Transverse colon (tissue), 4 donors: ENCODE measurements at regions not wholly inside any gene's neighbourhood (a gene's known extent, or its start where the extent isn't known, plus 50 kb on each side); places are given as distances from the start of the nearest gene placed in this dataset.

Experiments
- CTCF ChIP-seq, 5 experiments: fragments of 200-600 bp in 3 of 5; fragments of 450-650 bp in 2 of 5; sonication (generic) in 3 of 5; IDR thresholded peaks; 1 replicate in 2 of 5; 2 replicates in 3 of 5; pipeline ENCODE4 v1.5.1; 2016 to 2017; ENCODE audit warnings: antibody characterized with exemption in 5 of 5, inconsistent platforms in 3 of 5, mild to moderate bottlenecking in 2 of 5, moderate library complexity in 1 of 5
- EP300 ChIP-seq: sonication (generic); formaldehyde crosslinking; IDR thresholded peaks from one replicate; pipeline ENCODE4 v1.6.1; 2017; ENCODE audit warnings: antibody characterized with exemption, low read depth
- POLR2A ChIP-seq: fragments of 450-650 bp; IDR thresholded peaks from one replicate; pipeline ENCODE4 v1.6.1; 2016; ENCODE audit warnings: antibody characterized with exemption, mild to moderate bottlenecking, moderate library complexity
- POLR2AphosphoS5 ChIP-seq, 3 donors: sonication (generic); formaldehyde crosslinking; IDR thresholded peaks; one replicate each; pipeline ENCODE4 v1.6.1; 2016; ENCODE audit warnings: antibody characterized with exemption in 3 of 3

GRCh38 chr7:47709051-47709450 lies 127.1 kb upstream of the TNS3 start:
- TF ChIP-seq CTCF (IDR thresholded peaks at IDR 0.05): no peak
- no peak for TF ChIP-seq POLR2A
- no peak for TF ChIP-seq POLR2AphosphoS5 (IDR thresholded peaks at IDR 0.05)
- TF ChIP-seq EP300: no peak
